SU-DHL-6 (cell line): ENCODE measurements at regions not wholly inside any gene's neighbourhood (a gene's known extent, or its start where the extent isn't known, plus 50 kb on each side); places are given as distances from the start of the nearest gene placed in this dataset.

Experiments
- EZH2phosphoT487 ChIP-seq: fragments of 200-600 bp; sonication (generic), shearing (Covaris generic); conservative IDR thresholded peaks from 2 replicates; pipeline ENCODE4 v1.6.1; 2018; ENCODE audit warnings: mild to moderate bottlenecking, antibody characterized with exemption, low read length, moderate library complexity, mixed read lengths
- TF ChIP-seq, protein P1 (sequence below): fragments of 200-600 bp; sonication (generic); IDR thresholded peaks from one replicate; pipeline ENCODE4 v1.5.1; 2017; ENCODE audit warnings: antibody characterized with exemption, mild to moderate bottlenecking, low read length, moderate library complexity; ENCODE audit not compliant: insufficient read depth, poor library complexity, severe bottlenecking

DNA sequence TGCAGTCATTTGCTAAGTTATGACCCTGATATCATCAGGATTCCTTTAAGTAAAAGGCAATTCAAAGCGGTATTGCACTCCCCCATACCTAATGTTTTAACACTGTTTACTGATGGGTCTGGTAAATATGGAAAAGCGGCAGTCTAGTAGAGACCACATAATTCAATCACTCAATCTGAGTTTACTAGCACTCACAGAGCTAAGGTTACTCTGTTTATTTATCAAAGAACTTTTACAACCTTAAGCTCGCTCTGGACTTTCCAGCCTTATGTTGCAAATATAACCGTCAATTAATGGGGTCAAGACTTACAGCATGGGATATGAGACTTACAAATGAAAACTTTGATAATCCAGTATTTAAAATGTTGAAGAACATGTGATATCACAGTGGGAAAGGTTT is 124.5 kb upstream of the ZCCHC13 start:
- TF ChIP-seq, protein P1, sequence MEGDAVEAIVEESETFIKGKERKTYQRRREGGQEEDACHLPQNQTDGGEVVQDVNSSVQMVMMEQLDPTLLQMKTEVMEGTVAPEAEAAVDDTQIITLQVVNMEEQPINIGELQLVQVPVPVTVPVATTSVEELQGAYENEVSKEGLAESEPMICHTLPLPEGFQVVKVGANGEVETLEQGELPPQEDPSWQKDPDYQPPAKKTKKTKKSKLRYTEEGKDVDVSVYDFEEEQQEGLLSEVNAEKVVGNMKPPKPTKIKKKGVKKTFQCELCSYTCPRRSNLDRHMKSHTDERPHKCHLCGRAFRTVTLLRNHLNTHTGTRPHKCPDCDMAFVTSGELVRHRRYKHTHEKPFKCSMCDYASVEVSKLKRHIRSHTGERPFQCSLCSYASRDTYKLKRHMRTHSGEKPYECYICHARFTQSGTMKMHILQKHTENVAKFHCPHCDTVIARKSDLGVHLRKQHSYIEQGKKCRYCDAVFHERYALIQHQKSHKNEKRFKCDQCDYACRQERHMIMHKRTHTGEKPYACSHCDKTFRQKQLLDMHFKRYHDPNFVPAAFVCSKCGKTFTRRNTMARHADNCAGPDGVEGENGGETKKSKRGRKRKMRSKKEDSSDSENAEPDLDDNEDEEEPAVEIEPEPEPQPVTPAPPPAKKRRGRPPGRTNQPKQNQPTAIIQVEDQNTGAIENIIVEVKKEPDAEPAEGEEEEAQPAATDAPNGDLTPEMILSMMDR: no peak
- no peak for TF ChIP-seq EZH2phosphoT487
